ENCODE measurements at regions not wholly inside any gene's neighbourhood (a gene's known extent, or its start where the extent isn't known, plus 50 kb on each side); places are given as distances from the start of the nearest gene placed in this dataset.

GRCh38 chr4:38230821-38231563 lies 270.8 kb downstream of the PTTG2 start:
- no peak for DNase-seq

GRCh38 chr4:38231626-38232025 lies 271.4 kb downstream of the PTTG2 start:
- DNase-seq = no peak

DNA sequence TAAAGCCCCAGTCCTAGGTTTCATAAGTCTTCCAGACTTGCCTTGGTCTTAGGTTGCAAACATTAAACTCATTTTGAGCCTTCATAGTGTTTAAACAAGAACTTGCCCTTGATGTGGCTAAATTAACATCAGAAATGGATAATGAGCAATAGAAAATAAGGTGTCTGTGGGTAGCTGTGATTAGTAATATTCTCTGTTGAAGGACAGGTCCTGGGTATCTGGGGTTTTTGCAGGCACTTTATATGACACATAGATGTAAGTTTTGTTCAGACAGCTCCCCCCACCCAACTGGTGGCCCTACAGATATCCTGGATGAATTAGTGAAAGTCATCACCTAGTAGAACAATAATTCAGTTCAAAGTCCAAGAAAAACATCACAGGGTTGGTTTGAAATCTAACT lies 272.5 kb downstream of the PTTG2 start:
- no peak for DNase-seq

DNA sequence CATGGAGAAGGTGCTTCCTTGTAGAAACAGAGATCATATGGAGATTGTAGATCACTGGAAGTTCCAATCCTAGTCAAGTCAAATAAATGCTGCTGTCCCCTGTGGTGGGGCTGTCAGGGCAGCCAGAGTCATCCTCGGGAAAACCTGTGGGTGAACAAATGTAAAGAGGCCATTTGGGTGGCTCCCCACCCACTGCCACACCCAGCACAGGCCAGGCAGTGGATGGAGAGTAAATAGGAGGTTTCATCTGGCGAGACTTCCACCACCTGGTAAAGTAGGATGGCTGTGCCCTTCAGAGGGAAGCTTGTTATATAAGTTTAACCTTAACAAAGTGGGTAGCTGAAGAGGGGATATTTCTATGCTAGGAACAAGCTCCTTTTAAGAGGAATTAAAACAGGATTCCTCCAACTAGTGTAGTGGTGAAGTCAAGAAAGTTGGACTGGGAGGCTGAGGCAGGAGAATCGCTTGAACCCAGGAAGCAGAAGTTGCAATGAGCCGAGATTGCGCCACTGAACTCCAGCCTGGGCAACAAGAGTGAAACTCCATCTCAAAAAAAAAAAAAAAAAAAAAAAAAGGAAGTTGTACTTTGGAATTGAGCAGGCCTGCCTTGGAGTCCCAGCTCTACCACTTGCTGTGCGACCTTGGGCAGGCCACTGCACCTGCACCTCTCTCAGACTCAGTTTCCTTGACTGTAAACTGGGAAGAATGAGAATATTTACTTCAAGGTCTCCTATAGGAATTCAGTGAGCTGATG lies 273.7 kb downstream of the PTTG2 start:
- DNase-seq = no peak

GRCh38 chr4:38235354-38235753 lies 275.2 kb downstream of the PTTG2 start:
- DNase-seq = no peak

GRCh38 chr4:38236003-38236402 lies 275.8 kb downstream of the PTTG2 start:
- no peak for DNase-seq

- no peak for DNase-seq
Observed at GRCh38 chr4:38236503-38236902, 276.3 kb downstream of the PTTG2 start.

GRCh38 chr4:38237139-38237538 lies 276.9 kb downstream of the PTTG2 start:
- DNase-seq = no peak

GRCh38 chr4:38241541-38241940 lies 281.3 kb downstream of the PTTG2 start:
- no peak for DNase-seq

- DNase-seq = no peak
Observed at GRCh38 chr4:38242101-38242500, 281.9 kb downstream of the PTTG2 start.

DNA sequence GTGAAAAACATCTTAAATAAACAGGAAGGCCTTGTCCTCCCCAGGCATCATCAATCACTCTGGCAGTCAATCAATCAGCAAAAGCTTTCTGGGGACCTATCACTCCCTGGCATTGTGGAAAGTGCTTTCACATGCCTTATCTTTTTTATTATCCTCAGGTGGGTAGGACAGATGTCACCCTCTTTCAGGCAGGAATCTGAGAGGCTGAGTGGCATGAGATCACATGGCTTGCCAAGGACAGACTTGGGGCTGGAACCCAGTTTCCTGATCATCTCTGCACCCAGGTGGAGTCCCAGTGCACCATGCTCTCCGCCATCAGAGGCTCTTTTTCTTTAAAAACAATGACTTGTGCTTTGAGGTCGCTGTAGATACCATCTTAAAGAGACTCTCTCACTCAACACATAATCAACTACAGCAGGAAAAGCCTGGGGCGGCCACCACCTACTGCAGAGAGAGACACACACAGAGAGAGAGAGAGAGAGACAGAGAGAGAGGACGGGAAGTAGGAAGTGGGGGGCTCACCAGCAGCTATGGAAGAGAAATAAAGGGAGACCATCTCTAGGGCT lies 282.7 kb downstream of the PTTG2 start:
- no peak for DNase-seq

DNA sequence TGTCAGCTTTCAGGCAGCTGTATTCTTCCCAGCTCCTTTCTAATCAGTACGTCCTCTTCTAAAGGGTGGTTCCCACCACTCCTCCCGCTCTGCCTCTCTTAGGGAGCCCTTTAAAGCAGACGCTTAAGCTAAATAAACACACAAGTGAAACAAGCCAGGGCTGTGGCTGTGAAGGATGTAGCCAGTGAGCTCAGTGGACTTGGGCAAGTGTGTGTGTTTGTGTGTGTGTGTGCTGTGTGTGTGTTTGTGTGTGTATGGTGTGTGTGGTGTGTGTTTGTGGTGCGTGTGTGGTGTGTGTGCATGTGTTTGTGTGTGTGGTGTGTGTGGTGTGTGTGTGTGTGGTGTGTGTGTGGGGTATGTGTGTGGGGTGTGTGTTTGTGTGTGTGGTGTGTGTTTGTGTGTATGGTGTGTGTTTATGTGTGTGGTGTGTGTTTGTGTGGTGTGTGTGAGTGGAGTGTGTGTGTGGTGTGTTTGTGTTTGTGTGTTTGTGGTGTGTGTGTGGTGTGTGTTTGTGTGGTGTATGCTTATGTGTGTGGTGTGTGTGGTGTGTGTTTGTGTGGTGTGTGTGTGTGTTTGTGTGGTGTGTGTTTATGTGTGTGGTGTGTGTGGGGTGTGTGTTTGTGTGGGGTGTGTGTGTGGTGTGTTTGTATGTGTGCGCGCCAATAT lies 283.3 kb downstream of the PTTG2 start:
- no peak for DNase-seq

DNA sequence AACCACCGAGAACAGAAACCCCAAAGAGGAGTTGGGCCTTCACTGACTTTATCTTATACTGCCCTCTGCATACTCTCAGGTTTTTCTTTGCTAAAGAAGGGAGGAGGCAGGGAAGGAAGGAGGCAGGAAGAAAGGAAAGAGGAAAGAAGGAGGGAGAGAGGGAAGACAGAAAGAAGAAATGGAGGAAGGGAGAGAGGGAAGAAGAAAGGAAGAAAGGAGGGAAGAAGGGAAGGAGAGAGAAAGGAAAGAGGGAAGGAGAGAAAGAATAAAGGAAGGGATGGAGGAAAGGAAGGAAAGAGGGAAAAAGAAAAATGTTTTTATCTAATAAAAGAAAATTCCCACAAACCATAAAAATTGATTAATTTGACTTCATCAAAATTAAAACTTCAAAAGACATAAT lies 294.6 kb downstream of the PTTG2 start:
- no peak for DNase-seq

DNA sequence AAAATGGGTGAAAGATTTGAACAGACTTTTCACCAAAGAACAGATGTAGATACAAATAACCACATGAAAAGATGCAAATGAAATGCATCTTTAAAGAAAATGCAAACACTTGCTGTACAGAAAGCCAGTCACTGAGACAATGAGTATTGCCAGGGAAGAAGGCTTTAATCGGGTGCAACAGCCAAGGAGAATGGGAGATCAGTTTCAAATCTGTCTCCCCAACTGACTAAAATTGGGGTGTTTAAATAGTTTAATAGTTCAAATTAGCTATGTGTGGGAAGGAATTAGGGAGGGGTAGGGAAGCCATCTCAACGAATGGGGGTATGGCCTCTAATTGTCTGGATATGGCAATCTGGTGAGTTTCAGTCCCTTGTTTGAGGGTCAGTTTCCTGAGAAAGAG lies 295.4 kb downstream of the PTTG2 start:
- DNase-seq = no peak

DNA sequence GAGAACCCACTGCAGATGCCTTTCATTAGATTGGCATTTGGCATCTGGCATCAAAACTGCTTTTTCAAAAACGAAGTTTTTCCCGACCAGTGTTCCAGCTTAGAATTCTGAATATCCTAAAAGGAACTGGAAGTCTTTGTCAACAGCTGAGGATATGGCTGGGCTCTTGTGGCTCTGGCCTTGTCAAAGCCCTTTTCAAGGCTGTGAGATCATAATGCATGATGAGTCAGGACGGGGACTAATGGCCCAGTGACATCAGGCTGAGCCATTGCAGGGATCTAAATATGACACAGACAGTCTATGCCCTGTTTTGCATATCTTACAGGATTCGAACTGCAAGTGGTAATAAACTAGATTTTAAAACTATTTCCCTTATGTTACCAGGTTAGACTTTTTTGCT lies 306.4 kb downstream of the PTTG2 start:
- peak; percentile 10 for DNase-seq

DNA sequence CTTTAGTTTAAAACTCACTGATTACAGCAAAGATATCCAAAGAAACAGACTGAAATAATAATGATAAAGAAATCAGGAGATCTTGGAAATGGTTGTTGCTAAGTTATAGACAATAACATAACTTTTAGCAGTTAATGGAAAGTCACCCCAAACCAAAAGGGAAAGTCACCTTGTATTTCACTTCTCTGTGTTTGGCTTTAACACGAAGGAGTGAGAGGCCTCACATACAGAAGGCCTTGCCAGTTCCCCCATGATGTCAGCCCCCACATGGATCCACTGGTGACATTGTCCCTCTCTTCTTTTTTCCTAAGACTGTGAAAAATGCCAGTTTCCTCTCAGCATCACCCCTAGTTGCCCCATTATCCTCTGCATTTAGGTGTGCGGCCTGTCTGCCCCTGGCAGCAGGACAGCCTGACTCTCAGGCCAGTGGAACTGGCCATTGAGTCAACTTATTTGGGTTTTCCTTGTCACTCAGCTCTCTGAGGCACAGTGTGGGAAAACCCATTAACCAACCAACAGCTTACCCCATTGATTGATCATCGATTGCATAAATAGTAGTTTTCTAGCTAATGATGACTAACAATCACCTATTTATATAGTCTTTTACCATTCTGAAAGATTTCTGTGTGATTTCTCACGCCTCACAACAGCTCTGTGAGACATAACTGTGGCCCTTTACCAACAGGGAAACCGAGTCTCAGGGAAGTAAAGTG lies 308.1 kb downstream of the PTTG2 start:
- DNase-seq = no peak

- DNase-seq = no peak
Observed at GRCh38 chr4:38268837-38269236, 308.6 kb downstream of the PTTG2 start.

DNA sequence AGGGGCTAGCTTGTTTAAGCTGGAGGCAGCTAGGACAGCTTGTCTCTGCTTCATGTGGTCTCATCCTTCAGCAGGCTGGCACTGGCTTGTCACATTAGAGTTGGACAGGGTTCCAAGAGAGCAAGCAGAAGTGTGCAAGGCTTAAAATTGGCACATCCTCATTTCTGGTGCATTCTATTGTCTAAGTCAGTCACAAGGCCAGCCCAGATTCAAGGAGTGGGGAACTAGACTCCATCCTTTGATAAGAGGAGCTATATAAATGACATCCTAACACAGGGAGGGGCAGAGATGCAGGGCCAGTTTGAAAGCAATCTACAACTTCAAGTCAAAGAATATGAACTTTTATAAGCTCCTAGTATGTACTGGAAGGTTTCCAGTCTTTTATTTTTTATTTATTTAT lies 313.2 kb downstream of the PTTG2 start:
- DNase-seq = no peak

- no peak for DNase-seq
Observed at GRCh38 chr4:38275331-38276100, 315.3 kb downstream of the PTTG2 start.

GRCh38 chr4:38278255-38278654 lies 318.1 kb downstream of the PTTG2 start:
- DNase-seq = no peak

GRCh38 chr4:38279077-38279476 lies 318.9 kb downstream of the PTTG2 start:
- DNase-seq = no peak

DNA sequence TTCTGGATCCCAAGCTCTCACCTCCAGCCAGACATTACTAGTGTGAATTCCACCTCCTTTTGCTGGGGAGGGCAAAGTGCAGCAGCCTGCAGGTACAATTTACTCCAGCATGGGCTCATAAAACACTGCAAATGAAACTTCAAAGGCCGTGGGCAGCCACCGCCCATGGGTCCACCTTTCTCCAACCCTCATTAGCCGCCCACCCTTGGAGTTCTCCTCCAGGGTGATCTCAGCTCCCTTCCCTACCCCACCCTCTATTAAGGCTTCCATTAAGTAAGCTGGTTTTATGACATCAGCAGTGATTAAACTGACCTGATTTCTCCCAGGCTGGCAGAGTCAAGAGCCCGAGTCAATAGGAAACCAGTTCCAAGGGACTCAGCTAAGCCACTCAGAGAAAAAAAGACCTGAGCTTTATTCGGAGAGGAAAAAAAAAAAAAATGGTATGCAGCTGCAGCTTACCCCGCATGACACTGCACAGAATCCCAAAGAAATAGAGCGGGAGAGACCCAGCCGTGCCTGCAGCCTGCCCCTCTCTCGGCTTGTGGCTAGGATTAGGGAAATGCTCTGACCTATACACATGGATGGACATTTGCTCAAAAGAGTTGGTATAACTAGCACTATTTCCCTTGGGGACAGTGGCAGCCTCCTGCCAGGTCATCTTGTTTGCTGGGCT lies 319.6 kb downstream of the PTTG2 start:
- no peak for DNase-seq

All from activated CD4-positive, alpha-beta T cell treated with anti-CD3 and anti-CD28 coated beads, Interleukin-2, amount 50 U/mL, for 16 hours (primary cell).